Progenitor cell of endocrine pancreas (in vitro differentiated cells): ENCODE measurements at regions not wholly inside any gene's neighbourhood (a gene's known extent, or its start where the extent isn't known, plus 50 kb on each side); places are given as distances from the start of the nearest gene placed in this dataset.

Experiments used
- DNase-seq: peaks from one replicate; pipeline ENCODE4 v3.0.0; 2021; ENCODE audit warnings: low spot score; ENCODE audit not compliant: unreplicated experiment
- H3K27ac Mint-ChIP-seq: 2 replicates; pipeline ENCODE4 v1.8.0; 2021; ENCODE audit warnings: mild to moderate bottlenecking, moderate library complexity, mixed read lengths
- H3K27me3 Mint-ChIP-seq: 2 replicates; pipeline ENCODE4 v1.8.0; 2021; ENCODE audit warnings: mixed read lengths
- H3K36me3 Mint-ChIP-seq: 2 replicates; pipeline ENCODE4 v1.8.0; 2022; ENCODE audit warnings: mixed read lengths; ENCODE audit not compliant: insufficient read depth
- H3K4me1 Mint-ChIP-seq: 2 replicates; pipeline ENCODE4 v1.8.0; 2021; ENCODE audit warnings: low read depth, mixed read lengths
- H3K4me3 Mint-ChIP-seq: 2 replicates; pipeline ENCODE4 v1.8.0; 2021; ENCODE audit warnings: low read depth, mild to moderate bottlenecking, moderate library complexity, mixed read lengths
- H3K9me3 Mint-ChIP-seq: 2 replicates; pipeline ENCODE4 v1.8.0; 2021; ENCODE audit warnings: low read depth, mixed read lengths
- CTCF ChIP-seq: fragments of 200-600 bp; sonication (generic); IDR thresholded peaks from one replicate; pipeline ENCODE4 v1.5.0; 2021; ENCODE audit warnings: antibody characterized with exemption, mild to moderate bottlenecking; ENCODE audit not compliant: unreplicated experiment

- Mint-ChIP-seq H3K27ac (no peak overlapping the region), H3K36me3 (no peaks in the 10 kb centered on the region), H3K27me3 (no peaks in the 10 kb centered on the region), H3K9me3 (peaks cover 6% of the 10 kb centered on the region), H3K4me3 (no peak overlapping the region), H3K4me1 (no peaks in the 10 kb centered on the region)
- TF ChIP-seq CTCF, result no peak
- no peak for DNase-seq
These were observed 400.4 kb upstream of the SEMA3A start for GRCh38 chr7:84595026-84595425.

GRCh38 chr7:84591897-84592296 is 397.3 kb upstream of the SEMA3A start:
- TF ChIP-seq CTCF, result no peak

GRCh38 chr7:84589012-84589411 is 394.4 kb upstream of the SEMA3A start:
- no peaks in the 10 kb centered on the region for H3K27me3 Mint-ChIP-seq
- no peak overlapping the region for H3K27ac Mint-ChIP-seq
- TF ChIP-seq CTCF, result no peak
- DNase-seq, result no peak
- peaks cover 7% of the 10 kb centered on the region for H3K9me3 Mint-ChIP-seq
- H3K4me1 Mint-ChIP-seq, result no peaks in the 10 kb centered on the region
- no peak overlapping the region for H3K4me3 Mint-ChIP-seq
- no peaks in the 10 kb centered on the region for H3K36me3 Mint-ChIP-seq

More at GRCh38 chr7:84591897-84592296, 397.3 kb upstream of the SEMA3A start:
- Mint-ChIP-seq H3K9me3 (peaks cover 7% of the 10 kb centered on the region), H3K4me3 (no peak overlapping the region), H3K4me1 (no peaks in the 10 kb centered on the region), H3K27ac (no peak overlapping the region), H3K27me3 (no peaks in the 10 kb centered on the region), H3K36me3 (no peaks in the 10 kb centered on the region)
- no peak for DNase-seq

GRCh38 chr7:84583331-84583730 is 388.7 kb upstream of the SEMA3A start:
- Mint-ChIP-seq H3K4me3 (no peak overlapping the region), H3K4me1 (no peaks in the 10 kb centered on the region), H3K9me3 (no peaks in the 10 kb centered on the region)

GRCh38 chr7:84582747-84583146 is 388.2 kb upstream of the SEMA3A start:
- TF ChIP-seq CTCF, result no peak
- Mint-ChIP-seq H3K9me3 (no peaks in the 10 kb centered on the region), H3K4me3 (no peak overlapping the region), H3K36me3 (no peaks in the 10 kb centered on the region), H3K27ac (no peak overlapping the region), H3K27me3 (no peaks in the 10 kb centered on the region), H3K4me1 (no peaks in the 10 kb centered on the region)
- no peak for DNase-seq

More at GRCh38 chr7:84583331-84583730, 388.7 kb upstream of the SEMA3A start:
- no peak for TF ChIP-seq CTCF
- H3K27me3 Mint-ChIP-seq, result no peaks in the 10 kb centered on the region
- no peaks in the 10 kb centered on the region for H3K36me3 Mint-ChIP-seq
- H3K27ac Mint-ChIP-seq, result no peak overlapping the region
- DNase-seq, result no peak

- Mint-ChIP-seq H3K9me3 (no peaks in the 10 kb centered on the region), H3K4me1 (no peaks in the 10 kb centered on the region), H3K27ac (no peak overlapping the region), H3K27me3 (no peaks in the 10 kb centered on the region), H3K36me3 (no peaks in the 10 kb centered on the region), H3K4me3 (no peak overlapping the region)
- no peak for TF ChIP-seq CTCF
- DNase-seq, result no peak
These were observed 384.2 kb upstream of the SEMA3A start for GRCh38 chr7:84578825-84579224.
